AG04450 (cell line): ENCODE measurements at regions not wholly inside any gene's neighbourhood (a gene's known extent, or its start where the extent isn't known, plus 50 kb on each side); places are given as distances from the start of the nearest gene placed in this dataset.

Experiments used
- CTCF ChIA-PET: fragments of 300-600, 350-600 bp; formaldehyde crosslinking; extraction: SDS; loops from one replicate; lab custom pipeline; 2022; ENCODE audit warnings: antibody characterized with exemption, inconsistent platforms; lab: Charles Lee
- POLR2A ChIA-PET: fragments of 350-600 bp; formaldehyde crosslinking; extraction: SDS; loops from one replicate; lab custom pipeline; 2021; ENCODE audit warnings: antibody characterized with exemption, inconsistent platforms; lab: Yijun Ruan, JAX
- DNase-seq: peaks from one replicate; pipeline ENCODE4 v3.0.0-alpha.2; 2011; ENCODE audit warnings: low read depth, low spot score
- H3K27ac ChIP-seq: one replicate; pipeline ENCODE4 v1.5.1; 2012; ENCODE audit warnings: low read depth, low read length, control low read depth
- H3K27me3 ChIP-seq: one replicate; pipeline ENCODE4 v1.6.0; 2012; ENCODE audit warnings: low read length; ENCODE audit not compliant: control insufficient read depth, insufficient read depth
- H3K4me3 ChIP-seq: 2 replicates; pipeline ENCODE4 v1.5.1; 2011; ENCODE audit warnings: mild to moderate bottlenecking, low read depth, low read length, control low read depth
- H3K9me3 ChIP-seq: 2 replicates; pipeline ENCODE4 v1.5.1; 2012; ENCODE audit warnings: low read length; ENCODE audit not compliant: control insufficient read depth, insufficient read depth
- TF ChIP-seq, protein P1 (sequence below): IDR thresholded peaks from 2 replicates; pipeline ENCODE4 v1.5.1; 2011; ENCODE audit warnings: low read depth, low read length, control low read depth, inconsistent platforms

DNA sequence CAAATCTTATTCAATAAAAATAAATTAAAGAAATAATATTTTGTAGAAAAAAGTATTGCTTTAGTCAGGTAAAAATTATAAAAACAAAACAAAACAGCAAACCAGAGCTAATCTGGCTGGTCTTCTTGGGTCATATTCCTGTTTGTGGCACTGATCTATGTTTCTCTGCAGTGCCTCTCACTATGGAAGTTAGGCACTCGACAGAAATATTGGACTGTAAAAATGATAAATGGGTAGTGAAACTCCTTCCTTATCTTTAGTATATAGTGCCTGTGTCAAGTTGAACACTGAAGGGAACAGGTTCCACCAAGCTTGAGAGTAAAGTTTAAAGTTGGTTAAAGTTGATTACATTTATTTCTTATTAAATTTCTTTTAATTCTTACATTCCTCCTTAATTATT lies 1195.6 kb upstream of the GBE1 start:
- Histone ChIP-seq H3K9me3 (no peaks in the 10 kb centered on the region), H3K27me3 (no peaks in the 10 kb centered on the region), H3K27ac (no peak overlapping the region), H3K4me3 (no peak overlapping the region)
- CTCF ChIA-PET, result no interaction called here
- POLR2A ChIA-PET, result no interaction called here
- DNase-seq, result no peak
- TF ChIP-seq, protein P1, sequence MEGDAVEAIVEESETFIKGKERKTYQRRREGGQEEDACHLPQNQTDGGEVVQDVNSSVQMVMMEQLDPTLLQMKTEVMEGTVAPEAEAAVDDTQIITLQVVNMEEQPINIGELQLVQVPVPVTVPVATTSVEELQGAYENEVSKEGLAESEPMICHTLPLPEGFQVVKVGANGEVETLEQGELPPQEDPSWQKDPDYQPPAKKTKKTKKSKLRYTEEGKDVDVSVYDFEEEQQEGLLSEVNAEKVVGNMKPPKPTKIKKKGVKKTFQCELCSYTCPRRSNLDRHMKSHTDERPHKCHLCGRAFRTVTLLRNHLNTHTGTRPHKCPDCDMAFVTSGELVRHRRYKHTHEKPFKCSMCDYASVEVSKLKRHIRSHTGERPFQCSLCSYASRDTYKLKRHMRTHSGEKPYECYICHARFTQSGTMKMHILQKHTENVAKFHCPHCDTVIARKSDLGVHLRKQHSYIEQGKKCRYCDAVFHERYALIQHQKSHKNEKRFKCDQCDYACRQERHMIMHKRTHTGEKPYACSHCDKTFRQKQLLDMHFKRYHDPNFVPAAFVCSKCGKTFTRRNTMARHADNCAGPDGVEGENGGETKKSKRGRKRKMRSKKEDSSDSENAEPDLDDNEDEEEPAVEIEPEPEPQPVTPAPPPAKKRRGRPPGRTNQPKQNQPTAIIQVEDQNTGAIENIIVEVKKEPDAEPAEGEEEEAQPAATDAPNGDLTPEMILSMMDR, result no peak

DNA sequence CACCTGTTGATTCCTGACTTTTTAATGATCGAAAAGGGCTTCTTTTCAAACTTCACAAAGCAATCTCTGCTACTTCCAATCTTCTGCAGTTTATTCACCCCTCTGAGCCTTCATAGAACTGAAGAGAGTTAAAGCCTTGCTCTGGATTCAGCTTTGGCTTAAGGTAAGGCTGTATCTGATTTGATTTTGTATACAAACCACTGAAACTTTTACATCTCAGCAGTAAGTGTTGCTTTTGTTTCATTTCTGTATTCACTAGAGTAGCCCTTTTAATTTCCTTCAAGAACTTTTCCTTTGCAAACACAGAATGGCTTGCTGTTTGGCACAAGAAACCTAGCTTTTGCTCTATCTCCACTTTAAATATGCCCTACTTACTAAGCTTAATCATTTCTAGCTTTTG lies 1193.0 kb upstream of the GBE1 start:
- POLR2A ChIA-PET, result no interaction called here
- no peak overlapping the region for H3K4me3 ChIP-seq

DNA sequence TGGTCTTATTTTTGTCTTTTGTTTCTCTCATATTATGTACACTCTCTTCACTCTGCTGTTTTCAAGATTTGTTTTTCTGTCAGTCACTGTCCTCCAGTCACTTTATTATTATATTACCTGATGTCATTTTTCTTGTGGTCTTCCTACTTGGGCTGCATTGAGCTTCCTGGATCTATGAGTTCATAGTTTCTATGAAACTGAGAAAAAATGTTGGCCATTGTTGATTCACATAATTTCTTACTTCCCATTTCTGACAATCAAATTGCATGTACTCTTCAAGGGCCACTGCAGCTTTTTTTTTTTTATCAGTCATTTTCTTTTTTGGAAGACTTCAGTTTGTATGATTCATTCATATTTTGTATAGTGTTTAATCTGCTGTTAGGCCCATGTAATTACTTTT lies 1180.6 kb upstream of the GBE1 start:
- CTCF ChIA-PET, result no interaction called here
- no peak overlapping the region for H3K27ac ChIP-seq

More for the DNA sequence above, 1193.0 kb upstream of the GBE1 start:
- Histone ChIP-seq H3K27me3 (no peaks in the 10 kb centered on the region), H3K9me3 (peaks cover 5% of the 10 kb centered on the region), H3K27ac (no peak overlapping the region)
- CTCF ChIA-PET, result no interaction called here
- DNase-seq, result no peak
- TF ChIP-seq, protein P1, result no peak

DNA sequence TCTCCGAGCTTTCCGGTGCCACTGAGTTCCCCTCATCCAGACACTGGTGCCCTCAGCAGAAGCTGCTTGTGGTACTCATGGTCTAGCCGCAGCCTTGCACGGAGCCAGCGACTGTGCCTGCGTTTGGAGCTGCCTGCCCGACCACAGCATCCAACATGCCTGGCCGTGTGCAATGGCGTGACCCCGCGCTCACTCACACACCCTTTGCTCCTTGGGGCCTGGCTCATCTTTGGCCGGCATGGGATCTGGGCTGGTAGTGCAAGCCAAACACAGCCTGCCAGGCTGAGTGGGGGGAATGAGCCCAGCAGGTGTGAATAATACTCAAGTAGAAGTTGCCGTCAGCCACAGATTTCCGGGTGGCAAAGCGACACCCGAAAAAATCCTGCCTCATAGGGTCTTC lies 1178.7 kb upstream of the GBE1 start:
- TF ChIP-seq, protein P1, result no peak
- peaks cover 19% of the 10 kb centered on the region for H3K9me3 ChIP-seq
- H3K4me3 ChIP-seq, result no peak overlapping the region
- CTCF ChIA-PET, result no interaction called here
- no peak for DNase-seq
- H3K27ac ChIP-seq, result no peak overlapping the region
- no peaks in the 10 kb centered on the region for H3K27me3 ChIP-seq
- POLR2A ChIA-PET, result no interaction called here

More for the DNA sequence above, 1180.6 kb upstream of the GBE1 start:
- POLR2A ChIA-PET, result no interaction called here
- no peaks in the 10 kb centered on the region for H3K27me3 ChIP-seq
- H3K9me3 ChIP-seq, result peaks cover 23% of the 10 kb centered on the region
- TF ChIP-seq, protein P1, result no peak
- no peak overlapping the region for H3K4me3 ChIP-seq
- DNase-seq, result no peak

DNA sequence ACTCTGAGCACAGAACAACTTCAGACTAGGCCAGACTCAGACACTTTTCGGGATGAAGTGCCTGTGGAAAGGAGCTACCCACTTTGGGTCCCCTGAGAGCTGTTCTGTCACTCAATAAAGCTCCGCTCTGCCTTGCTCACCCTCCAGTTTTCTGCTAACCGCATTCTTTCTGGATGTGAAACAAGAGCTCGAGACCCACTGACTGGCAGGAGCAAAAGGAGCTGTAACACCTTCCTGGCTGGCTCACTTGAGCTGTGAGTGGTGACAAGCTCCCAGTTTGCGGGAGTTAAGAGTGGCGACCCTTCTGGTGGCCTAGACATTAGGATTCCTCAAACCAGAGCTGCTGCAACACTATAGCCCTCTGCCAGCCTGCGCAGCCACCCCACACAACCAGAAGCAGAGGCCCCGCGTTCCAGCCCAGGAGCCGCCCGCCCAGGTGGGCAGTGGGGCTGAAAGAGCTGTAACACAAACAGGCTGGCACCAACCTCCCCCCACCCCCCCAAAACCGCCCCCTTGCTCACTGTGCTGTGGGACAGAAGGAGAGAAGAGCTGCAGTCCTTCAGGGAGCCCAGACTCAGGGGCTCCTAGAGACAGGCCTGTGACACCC lies 1178.1 kb upstream of the GBE1 start:
- no peak overlapping the region for H3K4me3 ChIP-seq
- H3K9me3 ChIP-seq, result peaks cover 19% of the 10 kb centered on the region
- ChIA-PET POLR2A (no interaction called here), CTCF (no interaction called here)
- H3K27ac ChIP-seq, result no peak overlapping the region
- H3K27me3 ChIP-seq, result no peaks in the 10 kb centered on the region
- TF ChIP-seq, protein P1, result no peak
- no peak for DNase-seq
